ENCODE measurements at regions not wholly inside any gene's neighbourhood (a gene's known extent, or its start where the extent isn't known, plus 50 kb on each side); places are given as distances from the start of the nearest gene placed in this dataset.

DNA sequence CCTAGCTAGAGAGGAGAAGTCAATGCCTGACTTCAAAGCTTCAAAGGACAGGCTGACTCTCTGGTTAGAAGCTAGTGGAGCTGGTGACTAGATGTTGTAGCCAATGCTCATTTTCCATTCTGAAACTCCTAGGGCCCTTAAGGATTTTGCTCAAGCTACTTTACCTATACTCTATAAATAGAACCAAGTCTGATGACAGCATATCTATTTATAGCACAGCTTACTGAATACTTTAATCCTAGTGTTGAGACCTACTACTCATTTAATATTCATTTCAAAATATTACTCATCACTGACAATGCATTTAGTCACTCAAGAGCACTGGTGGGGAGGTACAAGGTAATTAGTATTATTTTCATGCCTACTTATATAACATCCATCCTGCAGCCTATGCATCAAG, 137.2 kb upstream of the PELI2 start:
- DNase-seq (ENCODE audit: low read depth, low spot score) (no peak), FAIRE-seq (no peak)
- intact Hi-C loops (cut with micrococcal nuclease) (no loop called here), dilution Hi-C loops (cut with MboI; ENCODE audit: extremely low pct_ligation_motif_present, low sequenced_read_pairs) (no loop called here)
- Histone ChIP-seq H3K4me3 (replicated peaks in 1 of 3; ENCODE audit: insufficient read depth in 1 of 3, low read depth in 1 of 3, low read length in 3 of 3) (no peak overlapping the region), H3K9ac (replicated peaks; ENCODE audit: extremely low read depth, insufficient read depth, low read length) (no peak overlapping the region), H3K4me2 (ENCODE audit: insufficient read depth, low read length) (no peak overlapping the region), H3K27ac (ENCODE audit: insufficient read depth, low read depth, low read length) (no peak overlapping the region), H3K36me3 (ENCODE audit: control insufficient read depth in 2 of 2, extremely low read depth in 1 of 2, insufficient read depth in 2 of 2, low read length in 2 of 2) (no peaks in the 10 kb centered on the region), H4K20me1 (replicated peaks; ENCODE audit: control insufficient read depth, extremely low read depth, insufficient read depth, low read length) (no peaks in the 10 kb centered on the region), H3K9me3 (replicated peaks; ENCODE audit: control insufficient read depth, insufficient read depth, low read length) (no peaks in the 10 kb centered on the region), H3K4me1 (ENCODE audit: control insufficient read depth, extremely low read depth, insufficient read depth, low read length) (no peaks in the 10 kb centered on the region), H3K9me1 (replicated peaks; ENCODE audit: control insufficient read depth, extremely low read depth, insufficient read depth, low read length) (no peaks in the 10 kb centered on the region), H3K79me2 (ENCODE audit: control insufficient read depth, insufficient read depth, low read length) (no peaks in the 10 kb centered on the region), H2AFZ (ENCODE audit: low read depth, low read length) (no peak overlapping the region), H3K27me3 (ENCODE audit: control insufficient read depth in 2 of 2, insufficient read depth in 2 of 2, low read length in 2 of 2) (peaks cover 7 to 9% of the 10 kb centered on the region in 2 experiments)
- TF ChIP-seq EZH2 (IDR thresholded peaks at IDR 0.05; ENCODE audit: borderline replicate concordance, low read depth, low read length, severe bottlenecking) (no peak), POLR2AphosphoS5 (IDR thresholded peaks at IDR 0.05; ENCODE audit: insufficient read depth, low read depth, low read length) (no peak), MYC (IDR thresholded peaks at IDR 0.05; ENCODE audit: low read depth, low read length) (no peak), POLR2A (IDR thresholded peaks at IDR 0.05; ENCODE audit: low read depth, low read length) (no peak), FOS (IDR thresholded peaks at IDR 0.05; ENCODE audit: borderline replicate concordance, insufficient read depth, low read length) (no peak), GATA2 (IDR thresholded peaks at IDR 0.05; ENCODE audit: insufficient read depth, insufficient read length, low read depth, low read length) (no peak), JUN (IDR thresholded peaks at IDR 0.05; ENCODE audit: borderline replicate concordance, insufficient read depth, insufficient read length, low read depth) (no peak)
- TF ChIP-seq, protein P1, sequence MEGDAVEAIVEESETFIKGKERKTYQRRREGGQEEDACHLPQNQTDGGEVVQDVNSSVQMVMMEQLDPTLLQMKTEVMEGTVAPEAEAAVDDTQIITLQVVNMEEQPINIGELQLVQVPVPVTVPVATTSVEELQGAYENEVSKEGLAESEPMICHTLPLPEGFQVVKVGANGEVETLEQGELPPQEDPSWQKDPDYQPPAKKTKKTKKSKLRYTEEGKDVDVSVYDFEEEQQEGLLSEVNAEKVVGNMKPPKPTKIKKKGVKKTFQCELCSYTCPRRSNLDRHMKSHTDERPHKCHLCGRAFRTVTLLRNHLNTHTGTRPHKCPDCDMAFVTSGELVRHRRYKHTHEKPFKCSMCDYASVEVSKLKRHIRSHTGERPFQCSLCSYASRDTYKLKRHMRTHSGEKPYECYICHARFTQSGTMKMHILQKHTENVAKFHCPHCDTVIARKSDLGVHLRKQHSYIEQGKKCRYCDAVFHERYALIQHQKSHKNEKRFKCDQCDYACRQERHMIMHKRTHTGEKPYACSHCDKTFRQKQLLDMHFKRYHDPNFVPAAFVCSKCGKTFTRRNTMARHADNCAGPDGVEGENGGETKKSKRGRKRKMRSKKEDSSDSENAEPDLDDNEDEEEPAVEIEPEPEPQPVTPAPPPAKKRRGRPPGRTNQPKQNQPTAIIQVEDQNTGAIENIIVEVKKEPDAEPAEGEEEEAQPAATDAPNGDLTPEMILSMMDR (IDR thresholded peaks at IDR 0.05; ENCODE audit: extremely low read depth in 1 of 2, insufficient read depth in 1 of 2, low read depth in 1 of 2, low read length in 2 of 2): no peak
- TF ChIP-seq, protein P2, sequence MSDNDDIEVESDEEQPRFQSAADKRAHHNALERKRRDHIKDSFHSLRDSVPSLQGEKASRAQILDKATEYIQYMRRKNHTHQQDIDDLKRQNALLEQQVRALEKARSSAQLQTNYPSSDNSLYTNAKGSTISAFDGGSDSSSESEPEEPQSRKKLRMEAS (IDR thresholded peaks at IDR 0.05; ENCODE audit: insufficient read depth, insufficient read length): no peak
- CTCF ChIA-PET: interaction anchor here (1.0 kb wide), 1 partner anchor 14 kb away, joined by 3 read pairs; no protein-coding TSS in a partner anchor
- BruUV-seq (replicated peaks): no TSS peak
- POLR2A ChIA-PET: no interaction called here
